Caco-2 (cell line): ENCODE measurements at regions not wholly inside any gene's neighbourhood (a gene's known extent, or its start where the extent isn't known, plus 50 kb on each side); places are given as distances from the start of the nearest gene placed in this dataset.

Source experiments
- BruUV-seq: library from RNA; stranded (reverse); fragments of 400-500 nt; replicated peaks from 2 replicates; lab custom pipeline; 2021; lab: Mats Ljungman, UMichigan
- CTCF ChIA-PET: fragments of 300-600 bp; sonication (Branson Sonifier 250); formaldehyde crosslinking; loops from one replicate; lab custom pipeline; 2022; ENCODE audit warnings: antibody characterized with exemption; lab: Charles Lee
- POLR2A ChIA-PET: fragments of 300-600 bp; sonication (Branson Sonifier 250); formaldehyde crosslinking; loops from one replicate; lab custom pipeline; 2022; ENCODE audit warnings: antibody characterized with exemption; lab: Charles Lee
- DNase-seq, 2 experiments: peaks; one replicate each; pipeline versions ENCODE4 v3.0.0 to v3.0.0-alpha.2; 2020 to 2022
- H3K27me3 ChIP-seq: replicated peaks from 2 replicates; pipeline ENCODE4 v1.6.0; 2011; ENCODE audit warnings: low read length; ENCODE audit not compliant: control insufficient read depth, insufficient read depth
- H3K36me3 ChIP-seq: 2 replicates; pipeline ENCODE4 v1.5.1; 2011; ENCODE audit warnings: low read length; ENCODE audit not compliant: control insufficient read depth, insufficient read depth
- H3K4me1 ChIP-seq: fragments of 250-450 bp; sonication (Bioruptor Pico); 2 replicates; pipeline ENCODE4 v1.5.1; 2020; ENCODE audit warnings: mild to moderate bottlenecking
- H3K4me3 ChIP-seq: 2 replicates; pipeline ENCODE4 v1.5.1; 2011; ENCODE audit warnings: low read depth, mild to moderate bottlenecking, control low read depth, low read length
- H3K9me3 ChIP-seq: fragments of 250-450 bp; sonication (Bioruptor Pico); 2 replicates; pipeline ENCODE4 v1.5.1; 2020; ENCODE audit warnings: mild to moderate bottlenecking, moderate library complexity
- H3K27ac Mint-ChIP-seq: one replicate; pipeline ENCODE4 v1.8.0; 2022; ENCODE audit warnings: mixed read lengths; ENCODE audit not compliant: unreplicated experiment
- H3K27me3 Mint-ChIP-seq: one replicate; pipeline ENCODE4 v1.8.0; 2022; ENCODE audit warnings: mixed read lengths; ENCODE audit not compliant: insufficient read depth, unreplicated experiment
- H3K36me3 Mint-ChIP-seq: one replicate; pipeline ENCODE4 v1.8.0; 2022; ENCODE audit warnings: mild to moderate bottlenecking, mixed read lengths; ENCODE audit not compliant: insufficient read depth, unreplicated experiment
- H3K4me1 Mint-ChIP-seq: one replicate; pipeline ENCODE4 v1.8.0; 2022; ENCODE audit warnings: low read depth, mixed read lengths; ENCODE audit not compliant: unreplicated experiment
- H3K4me3 Mint-ChIP-seq: one replicate; pipeline ENCODE4 v1.8.0; 2022; ENCODE audit warnings: mild to moderate bottlenecking, moderate library complexity, mixed read lengths; ENCODE audit not compliant: unreplicated experiment
- H3K9me3 Mint-ChIP-seq: one replicate; pipeline ENCODE4 v1.8.0; 2022; ENCODE audit warnings: mixed read lengths; ENCODE audit not compliant: unreplicated experiment
- CTCF ChIP-seq, 2 experiments: fragments of 200-600 bp in 1 of 2; IDR thresholded peaks; 1 replicate in 1 of 2; 2 replicates in 1 of 2; pipeline versions ENCODE4 v1.5.1 to v1.8.0; 2011 to 2022; ENCODE audit warnings: antibody characterized with exemption in 1 of 2, control low read depth in 1 of 2, inconsistent platforms in 1 of 2, low read depth in 1 of 2, low read length in 1 of 2, mild to moderate bottlenecking in 1 of 2, moderate library complexity in 1 of 2; ENCODE audit not compliant: insufficient read depth in 1 of 2, severe bottlenecking in 1 of 2, unreplicated experiment in 1 of 2
- intact Hi-C: fragments of 100-400 bp; cut with micrococcal nuclease; formaldehyde crosslinking; loops from one replicate; pipeline ENCODE4 v1.10.0; 2022; ENCODE audit not compliant: unreplicated experiment

- Mint-ChIP-seq H3K4me3 (no peak overlapping the region), H3K27ac (no peak overlapping the region), H3K9me3 (no peaks in the 10 kb centered on the region), H3K27me3 (no peaks in the 10 kb centered on the region), H3K4me1 (peaks cover 6% of the 10 kb centered on the region), H3K36me3 (no peaks in the 10 kb centered on the region)
- Histone ChIP-seq H3K27me3 (no peaks in the 10 kb centered on the region), H3K4me3 (no peak overlapping the region), H3K4me1 (no peaks in the 10 kb centered on the region), H3K9me3 (no peaks in the 10 kb centered on the region), H3K36me3 (no peaks in the 10 kb centered on the region)
- ChIA-PET POLR2A (no interaction called here), CTCF (no interaction called here)
- intact Hi-C loops: no loop called here
- TF ChIP-seq CTCF (IDR thresholded peaks at IDR 0.05; ENCODE audit: insufficient read depth in 1 of 2, low read depth in 1 of 2, low read length in 1 of 2, severe bottlenecking in 1 of 2, unreplicated experiment in 1 of 2): no peak
- no TSS peak for BruUV-seq
- no peak for DNase-seq
Observed at GRCh38 chr3:146322216-146322817, 71.4 kb upstream of the PLSCR4 start.

- peaks cover 10% of the 10 kb centered on the region; the same call in 1 of the 2 replicates for H3K4me1 ChIP-seq
- H3K4me3 ChIP-seq: no peak overlapping the region
- intact Hi-C loops: no loop called here
- no peak for TF ChIP-seq CTCF (IDR thresholded peaks at IDR 0.05; ENCODE audit: insufficient read depth in 1 of 2, low read depth in 1 of 2, low read length in 1 of 2, severe bottlenecking in 1 of 2, unreplicated experiment in 1 of 2)
- H3K9me3 Mint-ChIP-seq: peaks cover 13% of the 10 kb centered on the region
- no TSS peak for BruUV-seq
- no peaks in the 10 kb centered on the region for H3K27me3 ChIP-seq
- ChIA-PET CTCF (no interaction called here), POLR2A (no interaction called here)
- H3K27me3 Mint-ChIP-seq: no peaks in the 10 kb centered on the region
- no peaks in the 10 kb centered on the region for H3K36me3 Mint-ChIP-seq
- H3K4me3 Mint-ChIP-seq: no peak overlapping the region
- no peak for DNase-seq
- no peak overlapping the region for H3K27ac Mint-ChIP-seq
- peaks cover 6% of the 10 kb centered on the region for H3K9me3 ChIP-seq
- no peaks in the 10 kb centered on the region for H3K36me3 ChIP-seq
- H3K4me1 Mint-ChIP-seq: no peaks in the 10 kb centered on the region
Observed at GRCh38 chr3:146314871-146315270, 64.0 kb upstream of the PLSCR4 start.

GRCh38 chr3:146313746-146314111 lies 62.8 kb upstream of the PLSCR4 start:
- BruUV-seq: no TSS peak
- H3K36me3 ChIP-seq: no peaks in the 10 kb centered on the region
- no peak overlapping the region for H3K4me3 Mint-ChIP-seq
- H3K27me3 Mint-ChIP-seq: no peaks in the 10 kb centered on the region
- no peak for DNase-seq
- no peak overlapping the region for H3K27ac Mint-ChIP-seq
- H3K36me3 Mint-ChIP-seq: no peaks in the 10 kb centered on the region
- POLR2A ChIA-PET: no interaction called here
- CTCF ChIA-PET: interaction anchor here (0.6 kb wide), 1 partner anchor 14 kb away, joined by 3 read pairs; no protein-coding TSS in a partner anchor
- H3K4me3 ChIP-seq: no peak overlapping the region
- no peak for TF ChIP-seq CTCF (IDR thresholded peaks at IDR 0.05; ENCODE audit: insufficient read depth in 1 of 2, low read depth in 1 of 2, low read length in 1 of 2, severe bottlenecking in 1 of 2, unreplicated experiment in 1 of 2)
- peaks cover 6% of the 10 kb centered on the region for H3K9me3 ChIP-seq
- H3K9me3 Mint-ChIP-seq: peaks cover 13% of the 10 kb centered on the region
- intact Hi-C loops: no loop called here
- H3K27me3 ChIP-seq: no peaks in the 10 kb centered on the region
- no peaks in the 10 kb centered on the region for H3K4me1 Mint-ChIP-seq
- H3K4me1 ChIP-seq: peaks cover 12% of the 10 kb centered on the region
